Uterus (tissue), 3 donors: ENCODE measurements at regions not wholly inside any gene's neighbourhood (a gene's known extent, or its start where the extent isn't known, plus 50 kb on each side); places are given as distances from the start of the nearest gene placed in this dataset.
"Not testable (repeated sequence)": the region's sequence is repeated elsewhere in the genome, so short reads cannot be mapped to it uniquely, and the experiment has no call there.

Experiments used
- DNase-seq, 2 donors: peaks; one replicate each; pipeline ENCODE4 v3.0.0-alpha.2; 2019 to 2020
- H3K27ac ChIP-seq, 2 donors: fragments of 200-600 bp; sonication (generic); 1 replicate in 1 of 2; 2 replicates in 1 of 2; pipeline ENCODE4 v1.5.1; 2016 to 2018
- H3K27me3 ChIP-seq, 2 donors: fragments of 200-600 bp; sonication (generic); one replicate each; pipeline ENCODE4 v1.5.1; 2018 to 2019; ENCODE audit warnings: control low read depth in 1 of 2
- H3K36me3 ChIP-seq, 2 donors: fragments of 200-600 bp; sonication (generic); one replicate each; pipeline ENCODE4 v1.5.1; 2019; ENCODE audit warnings: control low read depth in 1 of 2
- H3K4me1 ChIP-seq, 2 donors: fragments of 200-600 bp; sonication (generic); one replicate each; pipeline ENCODE4 v1.5.1; 2018 to 2019; ENCODE audit warnings: control low read depth in 1 of 2
- H3K4me3 ChIP-seq, 2 donors: fragments of 200-600 bp; sonication (generic); 1 replicate in 1 of 2; 2 replicates in 1 of 2; pipeline ENCODE4 v1.5.1; 2018 to 2019; ENCODE audit warnings: mild to moderate bottlenecking in 1 of 2
- H3K9me3 ChIP-seq, 2 donors: fragments of 200-600 bp; sonication (generic); one replicate each; pipeline ENCODE4 v1.5.1; 2019; ENCODE audit warnings: control low read depth in 1 of 2
- CTCF ChIP-seq, 4 experiments: fragments of 200-600 bp in 2 of 4; fragments of 450-650 bp in 2 of 4; sonication (generic) in 2 of 4; IDR thresholded peaks; one replicate each; pipeline ENCODE4 v1.5.1; 2016 to 2019; ENCODE audit warnings: antibody characterized with exemption in 4 of 4, mild to moderate bottlenecking in 2 of 4, moderate library complexity in 1 of 4
- POLR2A ChIP-seq, 2 donors: fragments of 450-650 bp; IDR thresholded peaks; one replicate each; pipeline ENCODE4 v1.6.1; 2016; ENCODE audit warnings: antibody characterized with exemption in 2 of 2, mild to moderate bottlenecking in 1 of 2, moderate library complexity in 1 of 2
- intact Hi-C: fragments of 100-400 bp; cut with DNase I; formaldehyde crosslinking; loops from one replicate; pipeline ENCODE4 v1.15.1; 2023; ENCODE audit warnings: low total_unique reads
- donor health status: DM: yes; HTN: yes; CAD: no.

DNA sequence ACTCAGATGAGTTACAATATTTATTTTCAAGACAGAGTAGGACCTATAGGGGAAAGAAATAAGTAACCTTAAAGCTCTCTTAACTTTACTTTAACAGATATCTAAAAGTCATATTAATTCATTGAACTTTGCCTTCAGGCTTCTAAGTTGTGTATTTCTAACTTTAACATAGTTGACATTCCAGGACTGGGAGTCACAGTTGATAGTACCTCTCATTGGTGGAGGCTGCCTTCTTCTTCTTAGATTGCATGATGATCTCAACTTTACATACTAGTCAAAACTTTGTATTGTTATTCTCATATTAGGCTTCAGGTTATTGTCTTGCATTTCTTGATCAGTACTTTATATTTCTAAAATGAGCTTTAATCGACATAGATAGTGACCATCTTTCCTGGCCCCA is 350.1 kb upstream of the KIF2B start:
- no peaks in the 10 kb centered on the region for H3K36me3 ChIP-seq
- H3K4me3 ChIP-seq, result no peak overlapping the region
- TF ChIP-seq CTCF (IDR thresholded peaks at IDR 0.05) (no peak), POLR2A (IDR thresholded peaks at IDR 0.05) (no peak)
- H3K27me3 ChIP-seq, result no peaks in the 10 kb centered on the region
- H3K9me3 ChIP-seq, result no peaks in the 10 kb centered on the region
- DNase-seq, result no peak
- H3K27ac ChIP-seq, result no peak overlapping the region
- H3K4me1 ChIP-seq, result no peaks in the 10 kb centered on the region
- intact Hi-C loops, result no loop called here

- Histone ChIP-seq H3K36me3 (no peaks in the 10 kb centered on the region), H3K9me3 (no peaks in the 10 kb centered on the region), H3K27me3 (no peaks in the 10 kb centered on the region), H3K27ac (no peak overlapping the region), H3K4me3 (no peak overlapping the region), H3K4me1 (no peaks in the 10 kb centered on the region)
- intact Hi-C loops, result no loop called here
- DNase-seq, result no peak
- TF ChIP-seq CTCF (IDR thresholded peaks at IDR 0.05), result no peak
- no peak for TF ChIP-seq POLR2A (IDR thresholded peaks at IDR 0.05)
Measured at GRCh38 chr17:53471514-53471913, 351.2 kb upstream of the KIF2B start.

GRCh38 chr17:53470626-53471025 is 352.1 kb upstream of the KIF2B start:
- no peaks in the 10 kb centered on the region for H3K4me1 ChIP-seq
- no peaks in the 10 kb centered on the region for H3K27me3 ChIP-seq
- no peaks in the 10 kb centered on the region for H3K9me3 ChIP-seq
- no peak overlapping the region for H3K4me3 ChIP-seq
- TF ChIP-seq CTCF (IDR thresholded peaks at IDR 0.05) (no peak), POLR2A (IDR thresholded peaks at IDR 0.05) (no peak)
- intact Hi-C loops, result no loop called here
- DNase-seq, result no peak
- no peaks in the 10 kb centered on the region for H3K36me3 ChIP-seq
- no peak overlapping the region for H3K27ac ChIP-seq

GRCh38 chr17:53466733-53467132 is 356.0 kb upstream of the KIF2B start:
- H3K36me3 ChIP-seq, result no peaks in the 10 kb centered on the region
- no peak overlapping the region for H3K27ac ChIP-seq
- TF ChIP-seq POLR2A (IDR thresholded peaks at IDR 0.05) (no peak), CTCF (IDR thresholded peaks at IDR 0.05) (no peak)
- no peaks in the 10 kb centered on the region for H3K4me1 ChIP-seq
- no peak overlapping the region for H3K4me3 ChIP-seq
- H3K9me3 ChIP-seq, result no peaks in the 10 kb centered on the region
- intact Hi-C loops, result no loop called here
- no peaks in the 10 kb centered on the region for H3K27me3 ChIP-seq
- DNase-seq, result no peak

DNA sequence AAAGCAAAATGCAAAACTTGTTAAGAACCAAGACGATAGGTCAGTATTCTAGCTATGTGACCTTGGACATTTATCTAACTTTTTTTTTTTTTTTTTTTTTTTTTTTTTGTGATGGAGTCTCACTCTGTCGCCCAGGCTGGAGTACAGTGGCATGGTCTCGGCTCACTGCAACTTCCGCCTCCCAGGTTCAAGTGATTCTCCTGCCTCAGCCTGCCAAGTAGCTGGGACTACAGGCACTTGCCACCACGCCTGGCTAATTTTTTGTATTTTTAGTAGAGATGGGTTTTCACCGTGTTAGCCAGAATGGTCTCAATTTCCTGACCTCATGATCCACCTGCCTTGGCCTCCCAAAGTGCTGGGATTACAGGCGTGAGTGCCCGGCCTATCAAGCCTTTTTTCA is 358.3 kb upstream of the KIF2B start:
- H3K4me3 ChIP-seq, H3K36me3 ChIP-seq, DNase-seq, H3K27me3 ChIP-seq, H3K9me3 ChIP-seq, intact Hi-C loops, H3K27ac ChIP-seq, H3K4me1 ChIP-seq: not testable (repeated sequence)

- DNase-seq, result no peak
- intact Hi-C loops, result no loop called here
- no peaks in the 10 kb centered on the region for H3K9me3 ChIP-seq
- no peaks in the 10 kb centered on the region for H3K4me1 ChIP-seq
- H3K27ac ChIP-seq, result no peak overlapping the region
- no peaks in the 10 kb centered on the region for H3K27me3 ChIP-seq
- no peaks in the 10 kb centered on the region for H3K36me3 ChIP-seq
- TF ChIP-seq CTCF (IDR thresholded peaks at IDR 0.05), result no peak
- no peak for TF ChIP-seq POLR2A (IDR thresholded peaks at IDR 0.05)
- no peak overlapping the region for H3K4me3 ChIP-seq
Measured at GRCh38 chr17:53463363-53463762, 359.4 kb upstream of the KIF2B start.
